ENCODE measurements at regions not wholly inside any gene's neighbourhood (a gene's known extent, or its start where the extent isn't known, plus 50 kb on each side); places are given as distances from the start of the nearest gene placed in this dataset.
"Not testable (repeated sequence)": the region's sequence is repeated elsewhere in the genome, so short reads cannot be mapped to it uniquely, and the experiment has no call there.

DNA sequence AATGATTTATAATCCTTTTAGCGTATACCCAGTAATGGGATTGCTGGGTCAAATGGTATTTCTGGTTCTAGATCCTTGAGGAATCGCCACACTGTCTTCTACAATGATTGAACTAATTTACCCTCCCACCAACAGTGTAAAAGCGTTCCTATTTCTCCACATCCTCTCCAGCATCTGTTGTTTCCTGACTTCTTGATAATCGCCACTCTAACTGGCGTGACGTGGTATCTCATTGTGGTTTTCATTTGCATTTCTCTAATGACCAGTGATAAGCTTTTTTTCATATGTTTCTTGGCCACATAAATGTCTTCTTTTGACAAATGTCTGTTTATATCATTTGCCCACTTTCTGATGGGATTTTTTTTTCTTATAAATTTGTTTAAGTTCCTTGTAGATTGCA is 264.8 kb upstream of the STXBP5 start:
- DNase-seq: not testable (repeated sequence)

DNA sequence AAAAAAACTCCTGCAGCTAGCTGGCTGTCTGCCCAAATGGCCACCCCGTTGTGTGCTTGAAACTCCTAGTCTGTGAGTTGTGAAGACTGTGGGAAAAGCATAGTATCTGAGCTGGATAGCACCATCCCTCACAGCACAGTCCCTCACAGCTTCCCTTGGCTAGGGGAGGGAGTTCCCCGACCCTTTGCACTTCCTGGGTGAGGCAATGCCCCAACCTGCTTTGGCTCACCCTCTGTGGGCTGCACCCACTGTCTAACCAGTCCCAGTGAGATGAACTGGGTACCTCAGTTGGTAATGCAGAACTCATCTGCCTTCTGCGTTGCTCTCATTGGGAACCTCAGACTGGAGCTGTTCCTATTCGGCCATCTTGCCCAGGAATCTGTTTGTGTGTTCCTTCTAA is 260.6 kb upstream of the STXBP5 start:
- DNase-seq: no peak

DNA sequence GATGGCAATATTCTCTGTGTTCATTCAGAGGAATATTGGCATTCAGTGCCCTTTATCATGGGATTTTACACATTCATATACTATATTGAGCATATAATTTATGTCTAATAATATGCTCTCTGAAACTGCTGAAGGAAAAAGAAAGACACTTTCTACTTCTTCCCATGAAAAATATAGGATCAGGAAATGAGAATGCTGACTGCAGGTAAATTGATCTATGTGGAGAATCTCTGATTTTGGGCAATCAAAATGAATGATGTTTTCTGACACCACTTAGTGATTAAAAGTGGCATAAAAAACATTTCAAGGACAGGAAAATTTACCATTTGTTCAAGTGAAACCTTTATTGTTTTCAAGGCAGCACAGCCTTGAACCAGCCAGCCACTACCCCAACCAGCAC is 260.1 kb upstream of the STXBP5 start:
- no peak for DNase-seq

DNA sequence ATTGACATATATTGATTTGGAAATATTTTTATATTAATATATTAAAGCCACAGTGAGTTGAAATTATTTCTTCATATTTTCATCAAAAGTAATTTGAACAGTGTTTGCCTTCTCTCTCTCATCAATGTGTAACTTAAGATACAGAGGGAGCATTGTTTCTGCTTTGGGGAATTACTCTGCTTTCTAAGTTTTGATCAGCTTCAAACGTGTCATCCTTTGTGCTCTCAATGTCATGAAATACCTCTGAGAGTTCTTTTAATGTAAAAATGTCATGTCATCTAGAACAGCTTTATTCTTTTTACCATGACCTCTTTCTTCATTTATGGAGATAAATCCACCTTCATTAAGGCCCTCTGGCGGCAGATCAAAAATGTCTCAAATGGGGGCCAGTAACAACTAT is 259.4 kb upstream of the STXBP5 start:
- DNase-seq: no peak

DNA sequence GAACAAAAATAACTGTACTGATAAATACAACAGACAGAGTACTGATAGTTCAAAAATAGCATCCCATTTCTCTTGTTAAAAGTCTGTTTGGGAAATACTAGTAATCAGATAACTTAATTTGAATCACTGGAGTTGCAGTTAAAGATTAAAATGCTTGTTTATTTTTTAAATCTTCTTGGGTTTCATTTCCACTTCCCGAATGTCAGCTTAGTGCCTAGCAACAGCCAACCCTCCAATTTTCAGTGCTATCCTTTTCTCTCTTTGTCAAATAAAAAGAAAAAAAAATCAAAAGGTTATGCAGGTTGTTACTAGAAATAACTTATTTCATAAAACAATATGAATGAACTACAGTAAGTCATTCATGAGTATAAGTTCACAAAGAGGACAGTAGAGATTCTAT is 257.7 kb upstream of the STXBP5 start:
- DNase-seq: no peak

DNA sequence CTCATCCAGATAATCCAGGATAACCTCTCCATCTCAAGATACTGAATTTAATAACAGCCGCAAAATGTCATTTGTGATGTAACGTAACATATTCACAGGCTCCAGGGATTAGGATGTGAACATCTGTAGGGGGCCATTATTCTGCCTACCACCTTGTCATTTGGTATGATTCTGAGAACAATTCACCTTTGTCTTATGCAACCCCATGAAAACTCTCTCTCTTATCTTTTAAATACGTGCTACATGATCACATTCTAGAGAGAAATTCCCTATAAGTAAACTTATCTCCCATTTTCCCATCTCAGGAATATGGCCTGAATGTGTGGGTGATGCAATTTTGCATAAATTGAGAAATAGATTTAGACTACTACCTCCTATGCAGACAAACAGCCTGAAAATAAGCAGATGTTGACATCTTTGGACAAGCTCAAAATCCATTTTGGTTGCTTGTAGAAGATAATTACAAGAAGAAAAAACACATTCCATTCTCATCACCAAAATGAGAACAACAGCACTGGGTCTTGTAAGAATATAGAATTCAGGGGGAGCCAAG is 255.4 kb upstream of the STXBP5 start:
- no peak for DNase-seq

DNA sequence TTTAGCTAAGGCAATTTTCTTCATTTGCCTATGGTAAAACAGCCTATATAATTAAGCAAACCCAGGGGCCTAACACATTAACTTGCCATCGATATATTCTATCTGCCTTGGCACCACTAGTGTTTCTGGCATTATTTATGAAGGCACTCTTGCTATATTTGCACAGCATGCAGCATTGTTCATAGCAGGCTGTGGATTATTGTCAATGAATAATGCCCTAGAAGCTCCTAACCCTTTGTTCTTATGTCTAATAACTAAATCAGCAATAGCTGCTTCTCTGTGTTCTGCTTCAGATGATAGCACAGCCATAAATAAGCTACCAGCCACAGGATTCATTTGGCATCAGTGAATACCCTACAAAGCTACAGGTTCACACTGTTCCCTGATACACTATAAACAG is 254.8 kb upstream of the STXBP5 start:
- DNase-seq: no peak

DNA sequence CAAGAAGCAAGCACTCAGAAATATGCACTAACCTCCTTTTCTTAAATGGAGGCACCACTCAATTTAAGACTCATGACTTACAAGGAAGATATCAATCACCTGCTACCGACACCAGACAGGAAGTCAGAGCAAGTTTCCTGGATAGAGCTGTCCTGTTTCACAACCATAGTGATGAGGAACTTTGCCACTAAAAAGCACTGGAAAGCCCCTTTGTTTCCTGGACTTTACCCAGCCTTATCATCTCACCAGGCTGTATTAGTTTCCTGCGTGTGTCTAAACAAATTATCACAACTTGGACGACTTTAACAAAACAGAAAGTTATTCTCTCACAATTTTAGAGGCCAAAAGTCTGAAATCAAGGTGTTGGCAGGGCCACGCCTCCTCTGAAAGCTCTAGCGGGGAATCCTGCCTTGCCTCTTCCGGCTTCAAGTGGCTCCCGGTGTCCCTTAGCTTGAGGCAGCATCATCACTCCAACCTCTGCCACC is 253.8 kb upstream of the STXBP5 start:
- DNase-seq: no peak

DNA sequence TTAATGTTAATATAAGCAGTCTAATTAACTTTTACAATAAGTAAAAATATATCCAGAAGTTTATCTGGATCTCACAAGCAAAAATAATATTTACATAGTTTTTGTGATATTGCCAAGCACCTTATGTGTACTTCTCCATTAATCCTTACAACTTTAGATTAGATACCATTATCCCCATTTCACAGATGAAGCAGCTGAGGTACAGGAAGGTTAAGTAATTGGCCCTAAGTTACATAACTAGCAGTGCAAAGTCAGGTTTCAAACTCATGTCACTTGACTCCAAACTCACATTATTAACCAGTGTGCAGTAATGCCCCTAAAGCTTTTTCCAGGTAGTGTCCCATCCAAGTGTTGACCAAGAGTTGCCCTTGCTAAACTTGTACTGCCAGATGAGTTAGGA is 248.6 kb upstream of the STXBP5 start:
- DNase-seq: no peak

DNA sequence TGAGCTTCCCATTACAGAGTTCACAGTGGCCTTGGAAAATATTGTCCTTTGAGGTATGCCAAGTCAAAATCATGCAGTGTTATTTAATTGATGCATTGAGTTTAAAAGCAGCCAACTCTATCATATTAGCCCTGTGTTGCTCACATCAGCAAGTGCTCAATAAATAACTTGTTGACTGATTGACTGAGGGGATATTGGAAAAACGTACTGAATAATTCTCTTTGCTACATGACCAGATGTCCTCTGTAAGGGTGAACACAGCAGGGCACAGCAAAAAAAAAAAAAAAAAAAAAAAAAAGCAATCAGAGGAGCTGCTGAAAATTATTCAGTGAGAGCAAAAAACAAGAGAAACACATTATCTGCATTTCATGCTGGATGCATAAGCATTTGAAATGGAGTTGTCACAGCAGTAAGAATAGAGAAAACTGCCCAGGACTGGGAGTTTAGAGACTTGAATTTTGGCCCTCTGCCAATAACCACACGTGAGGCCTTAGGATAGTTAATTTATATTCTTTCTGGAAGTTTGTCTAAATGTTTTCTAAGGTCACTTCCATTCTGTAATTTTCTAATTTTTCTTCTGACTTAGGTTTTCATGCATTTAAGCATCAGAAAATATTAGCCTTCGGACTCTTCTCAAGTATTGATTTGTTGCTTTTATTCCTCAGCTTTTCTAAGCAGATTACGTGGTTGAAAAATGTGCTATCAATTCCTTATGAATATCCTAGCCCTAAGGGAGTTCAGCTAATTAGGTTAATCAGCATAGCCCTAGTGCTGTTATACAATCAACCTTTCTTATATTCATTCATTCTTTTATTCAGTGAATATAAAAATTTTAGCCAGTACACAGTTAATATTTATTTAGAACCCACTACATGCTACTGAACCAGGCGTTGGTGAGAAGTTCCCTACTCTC is 246.8 kb upstream of the STXBP5 start:
- no peak for DNase-seq

DNA sequence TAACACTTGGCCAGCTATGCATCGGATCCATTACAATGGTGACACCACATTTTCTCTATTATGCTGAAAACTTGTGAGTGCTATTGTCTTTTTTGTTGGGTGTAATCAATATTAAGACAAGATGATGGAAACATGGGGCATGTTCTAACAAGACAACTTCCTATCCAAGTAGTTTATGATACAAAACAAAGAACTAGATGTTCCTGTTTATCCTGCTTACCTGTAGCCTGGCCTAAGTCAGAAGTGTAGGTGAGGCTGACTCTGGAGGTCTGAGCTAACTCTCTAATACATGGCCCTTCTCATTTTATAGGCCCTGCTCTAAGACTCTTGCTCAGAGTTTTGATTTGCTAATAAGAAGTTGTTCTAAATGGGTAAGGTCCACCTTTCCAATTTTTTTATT is 242.4 kb upstream of the STXBP5 start:
- no peak for DNase-seq

DNA sequence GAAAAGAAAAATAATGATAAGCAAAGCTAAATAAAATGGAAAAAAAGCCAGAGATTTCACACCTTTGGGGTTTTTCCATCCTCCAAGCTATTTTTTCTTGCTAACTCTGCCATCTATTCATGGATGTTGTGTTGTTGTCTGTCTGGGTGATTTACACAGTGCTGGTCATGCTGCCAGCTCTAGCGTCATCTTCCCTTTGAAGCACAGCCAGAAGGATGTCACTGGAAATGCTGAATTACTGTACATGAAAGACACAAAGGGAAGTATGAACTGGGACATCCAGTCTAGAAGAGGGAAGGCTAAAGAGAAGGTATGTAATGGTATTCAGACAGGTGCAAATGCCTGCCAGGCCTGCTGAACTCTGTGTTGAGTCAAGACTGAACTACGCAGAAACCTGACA is 241.9 kb upstream of the STXBP5 start:
- DNase-seq: no peak

DNA sequence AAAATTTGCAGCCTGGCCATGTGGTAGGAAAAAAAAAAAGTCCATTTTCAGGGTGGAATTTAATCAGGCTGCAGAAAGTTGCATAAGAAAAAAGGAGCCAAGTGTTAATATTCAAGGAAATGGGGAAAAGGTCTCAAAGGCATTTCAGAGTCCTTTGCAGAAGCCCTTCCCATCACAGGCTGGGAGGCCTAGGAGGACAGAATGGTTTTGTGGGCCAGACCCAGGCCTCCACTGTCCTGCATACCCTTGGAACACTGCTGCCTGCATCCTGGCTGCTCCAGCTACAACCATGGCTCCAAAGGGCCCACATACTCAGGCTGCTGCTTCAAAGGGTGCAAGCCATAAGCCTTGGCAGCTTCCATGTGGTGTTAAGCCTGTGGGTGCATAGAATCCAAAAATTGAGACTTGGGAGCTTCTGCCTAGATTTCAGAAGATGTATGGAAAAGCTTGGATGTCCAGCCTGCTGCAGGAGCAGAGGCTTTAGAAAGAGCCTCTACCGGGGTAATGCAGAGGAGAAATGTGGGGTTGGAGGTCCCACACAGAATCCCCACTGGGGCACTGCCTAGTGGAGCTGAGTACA is 239.0 kb upstream of the STXBP5 start:
- DNase-seq: no peak

DNA sequence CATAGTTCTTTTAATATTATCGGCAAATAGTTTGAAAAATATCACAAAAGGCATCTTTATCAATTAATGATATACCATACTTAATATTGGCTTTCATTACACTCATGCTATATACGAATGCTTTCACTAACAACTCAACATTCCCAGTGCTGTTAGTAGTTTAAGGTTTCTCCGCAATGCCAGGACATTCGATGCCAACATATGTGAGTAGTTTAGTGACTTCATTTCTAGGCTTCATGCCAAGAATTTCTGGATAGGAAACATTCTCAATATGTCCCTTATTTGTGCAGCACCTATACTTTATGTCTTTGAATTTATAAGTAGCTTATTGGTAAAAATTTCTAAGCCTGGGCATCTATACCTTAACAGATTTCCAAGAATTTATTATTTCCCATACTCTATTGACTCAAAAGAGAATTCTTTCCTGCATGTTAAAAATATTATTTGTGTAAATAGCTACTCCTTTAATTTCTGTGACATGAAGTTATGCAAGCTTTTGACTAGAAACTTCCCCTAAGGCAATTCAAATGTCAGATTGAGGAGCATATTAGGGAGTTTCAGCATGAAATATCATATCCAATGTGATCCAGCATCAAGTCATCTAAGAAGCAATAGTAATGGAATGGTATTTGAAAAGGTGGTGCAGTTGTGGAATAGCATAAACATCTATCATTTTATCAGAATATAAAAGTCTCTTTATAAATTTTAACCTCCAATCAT is 236.0 kb upstream of the STXBP5 start:
- DNase-seq: no peak

DNA sequence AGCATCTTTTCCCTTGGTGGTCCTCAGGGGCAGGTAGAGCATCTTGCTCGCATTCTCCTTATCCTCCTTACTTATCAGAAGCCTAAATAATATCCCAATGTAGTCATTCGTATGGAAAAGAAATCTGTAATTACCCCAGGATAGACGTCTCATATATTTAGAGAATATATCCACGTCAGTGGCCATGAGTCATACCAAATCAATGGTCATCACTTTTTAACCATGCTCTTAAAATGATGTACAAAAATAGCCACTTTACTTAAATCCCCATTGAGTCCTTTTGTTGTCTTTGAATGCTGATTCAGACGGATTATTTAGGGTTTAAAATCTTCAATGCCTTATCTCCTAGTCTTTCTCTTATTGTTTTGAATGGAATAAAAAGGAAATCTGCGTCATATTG is 231.7 kb upstream of the STXBP5 start:
- no peak for DNase-seq

DNA sequence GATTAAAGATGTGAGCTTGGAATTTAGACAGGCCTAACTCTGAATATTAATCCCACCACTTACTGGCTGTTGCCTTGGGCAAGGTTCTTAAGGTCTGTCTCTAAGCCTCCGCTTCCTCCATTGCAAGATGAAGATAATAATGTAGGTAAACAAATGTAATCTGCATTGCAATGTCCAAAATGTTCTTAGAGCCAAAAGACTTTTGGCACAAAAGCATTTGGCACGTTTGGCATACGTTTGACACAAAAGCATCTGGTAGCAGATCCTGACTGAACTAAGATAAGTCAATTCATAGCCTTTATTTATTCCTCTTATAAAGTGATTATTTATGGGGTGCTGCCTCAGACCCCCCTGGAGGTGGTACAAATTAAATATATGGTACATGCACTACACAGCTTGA is 229.9 kb upstream of the STXBP5 start:
- no peak for DNase-seq

DNA sequence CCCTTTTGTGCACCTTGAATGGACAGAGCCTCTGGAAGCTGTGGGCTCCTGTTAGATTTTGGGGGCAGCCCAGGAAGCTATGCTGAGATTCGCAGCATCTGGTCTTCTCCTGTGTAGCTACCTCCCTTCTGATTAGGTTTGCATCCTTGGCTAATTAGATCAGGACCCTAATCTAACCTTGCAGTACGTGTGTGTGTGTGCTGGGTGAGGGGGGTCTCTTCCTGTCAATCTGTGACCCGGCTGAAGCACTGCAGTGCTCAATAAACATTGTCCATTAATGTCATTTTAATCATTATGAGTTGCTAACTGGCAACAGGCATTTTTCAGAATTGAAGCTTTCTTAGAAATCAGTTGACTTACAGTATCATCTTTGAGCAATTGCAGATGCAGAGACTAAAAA is 229.1 kb upstream of the STXBP5 start:
- DNase-seq: no peak

DNA sequence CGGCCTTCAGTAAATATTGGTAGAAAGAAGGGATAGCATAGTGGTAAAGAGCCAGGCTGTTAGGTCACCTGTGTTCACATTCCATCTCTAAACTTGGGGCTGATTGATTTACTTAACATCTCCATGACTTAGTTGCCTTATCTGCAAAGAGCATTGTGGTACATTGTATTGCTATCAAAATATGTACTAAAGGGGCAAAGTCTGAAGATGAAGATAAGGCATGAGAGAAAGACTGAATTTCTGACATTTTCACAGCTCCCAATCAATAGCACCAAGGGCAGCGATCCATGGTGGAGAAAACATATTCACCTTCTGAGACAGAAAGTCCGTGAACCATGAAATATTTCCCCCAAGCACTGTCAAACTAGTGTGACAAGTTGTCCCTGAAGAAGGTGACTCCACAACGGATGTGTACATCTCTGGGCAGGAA is 223.3 kb upstream of the STXBP5 start:
- DNase-seq: no peak

DNA sequence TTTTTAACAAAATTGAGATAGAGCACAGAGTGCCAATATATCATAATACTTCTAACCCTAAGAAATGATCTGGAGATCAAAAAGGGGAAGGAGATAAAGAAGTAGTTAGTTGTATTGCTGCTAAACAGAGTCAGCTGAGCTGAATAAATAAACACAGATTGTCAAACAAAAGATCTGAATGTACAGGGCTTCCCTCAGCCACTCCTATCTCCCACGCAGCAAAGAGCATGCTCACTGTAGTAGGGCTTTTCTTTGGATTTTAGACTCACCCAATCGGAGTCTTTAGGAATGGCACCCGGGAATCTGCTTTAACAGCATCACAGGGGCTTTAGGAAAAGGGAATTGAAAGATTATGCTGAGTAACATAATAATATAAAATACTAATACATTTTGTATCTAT is 222.2 kb upstream of the STXBP5 start:
- no peak for DNase-seq

DNA sequence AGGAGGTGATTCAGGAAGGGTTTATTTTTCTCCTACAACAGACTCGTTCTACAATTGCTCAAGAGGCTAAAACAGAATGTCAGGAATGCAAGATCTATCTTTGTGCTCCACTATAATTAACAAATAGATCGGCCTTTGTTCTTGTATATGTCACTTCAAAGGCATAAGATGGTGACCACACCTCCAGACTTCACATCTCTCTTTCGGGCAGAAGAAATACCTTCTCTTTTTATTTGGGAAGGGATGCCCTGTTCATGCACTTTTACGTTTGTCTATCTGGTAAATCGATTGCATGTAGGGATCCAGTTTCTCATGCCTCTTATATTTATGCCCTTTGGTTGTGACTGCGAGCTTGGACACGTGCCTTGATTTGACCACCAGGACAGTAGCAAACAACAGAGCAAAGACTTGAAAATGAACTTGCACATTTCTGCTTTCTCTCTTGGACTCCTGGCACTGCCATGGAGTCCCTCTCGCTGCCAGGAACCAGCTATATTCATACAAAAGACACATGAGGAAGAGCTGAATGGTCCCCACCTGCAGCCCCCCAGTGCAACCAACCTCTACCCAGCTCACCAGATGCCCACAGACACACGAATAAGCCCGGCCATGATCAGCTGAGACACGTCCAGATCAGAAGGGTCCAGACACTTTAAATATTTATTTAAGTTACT is 219.8 kb upstream of the STXBP5 start:
- DNase-seq: no peak

DNA sequence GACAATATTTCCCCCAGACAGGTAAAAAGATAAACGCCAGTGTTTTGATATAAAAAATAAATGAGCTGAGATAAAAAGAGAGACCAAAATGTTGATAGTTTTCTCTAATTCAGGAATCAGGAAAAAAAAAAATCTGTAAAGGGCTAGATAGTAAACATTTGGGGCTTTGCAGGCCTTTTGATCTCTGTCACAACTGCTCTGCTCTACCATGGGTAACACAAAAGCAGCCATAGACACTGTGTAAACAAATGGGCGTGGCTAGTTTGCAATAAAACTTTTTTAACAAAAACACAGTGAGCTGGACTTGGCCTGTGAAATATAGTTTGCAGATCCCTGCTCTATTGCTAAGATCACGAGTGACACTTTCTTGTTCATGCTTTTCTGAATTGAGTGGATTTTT is 219.1 kb upstream of the STXBP5 start:
- DNase-seq: no peak

DNA sequence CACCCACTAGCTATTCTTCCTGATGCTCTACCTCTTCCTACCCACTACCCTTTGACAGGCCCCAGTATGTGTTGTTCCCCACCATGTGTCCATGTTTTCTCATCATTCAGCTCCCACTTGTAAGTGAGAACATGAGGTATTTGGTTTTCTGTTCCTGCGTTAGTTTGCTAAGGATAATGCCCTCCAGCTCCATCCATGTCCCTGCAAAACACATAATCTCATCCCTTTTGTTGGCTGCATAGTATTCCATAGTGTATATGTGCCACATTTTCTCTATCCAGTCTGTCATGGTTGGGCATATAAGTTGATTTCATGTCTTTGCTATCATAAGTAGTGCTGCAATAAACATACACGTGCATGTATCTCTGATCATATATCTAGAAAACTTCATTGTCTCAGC is 218.3 kb upstream of the STXBP5 start:
- DNase-seq: no peak

DNA sequence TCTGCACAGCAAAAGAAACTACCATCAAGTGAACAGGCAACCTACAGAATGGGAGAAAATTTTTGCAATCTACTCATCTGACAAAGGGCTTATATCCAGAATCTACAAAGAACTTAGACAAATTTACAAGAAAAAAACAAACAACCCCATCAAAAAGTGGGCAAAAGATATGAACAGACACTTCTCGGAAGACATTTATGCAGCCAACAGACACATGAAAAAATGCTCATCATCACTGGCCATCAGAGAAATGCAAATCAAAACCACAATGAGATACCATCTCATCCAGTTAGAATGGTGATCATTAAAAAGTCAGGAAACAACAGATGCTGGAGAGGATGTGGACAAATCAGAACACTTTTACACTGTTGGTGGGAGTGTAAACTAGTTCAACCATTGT is 216.3 kb upstream of the STXBP5 start:
- DNase-seq: not testable (repeated sequence)

Measured in CD4-positive, alpha-beta T cell treated with Interleukin-4 for 4 hours (primary cell).